HG02981 (cell line): ENCODE measurements at regions not wholly inside any gene's neighbourhood (a gene's known extent, or its start where the extent isn't known, plus 50 kb on each side); places are given as distances from the start of the nearest gene placed in this dataset.

Source experiments
- ATAC-seq: cut with Tn5 transposase; IDR thresholded peaks from one replicate; pipeline ENCODE4 v1.9.1; 2021; ENCODE audit warnings: mild to moderate bottlenecking, moderate library complexity; ENCODE audit not compliant: unreplicated experiment

DNA sequence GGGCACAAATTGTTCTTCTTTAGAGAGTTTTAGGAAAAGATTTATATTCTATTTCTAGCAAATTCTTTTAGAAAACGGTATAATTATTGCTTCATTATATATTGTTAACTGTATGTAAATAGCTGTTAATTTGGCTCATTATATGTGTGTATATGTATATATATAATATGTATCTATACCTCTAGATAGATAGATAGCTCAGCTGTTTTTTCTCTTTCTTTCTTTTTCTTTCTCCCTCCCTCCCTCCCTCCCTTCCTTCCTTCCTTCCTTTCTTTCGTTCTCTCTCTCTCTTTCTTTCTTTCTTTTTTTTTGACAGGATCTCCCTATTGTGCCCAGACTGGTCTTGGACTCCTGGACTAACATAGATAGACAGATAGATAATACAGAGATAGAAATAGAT is 1538.8 kb downstream of the PCDH7 start:
- no peak for ATAC-seq

DNA sequence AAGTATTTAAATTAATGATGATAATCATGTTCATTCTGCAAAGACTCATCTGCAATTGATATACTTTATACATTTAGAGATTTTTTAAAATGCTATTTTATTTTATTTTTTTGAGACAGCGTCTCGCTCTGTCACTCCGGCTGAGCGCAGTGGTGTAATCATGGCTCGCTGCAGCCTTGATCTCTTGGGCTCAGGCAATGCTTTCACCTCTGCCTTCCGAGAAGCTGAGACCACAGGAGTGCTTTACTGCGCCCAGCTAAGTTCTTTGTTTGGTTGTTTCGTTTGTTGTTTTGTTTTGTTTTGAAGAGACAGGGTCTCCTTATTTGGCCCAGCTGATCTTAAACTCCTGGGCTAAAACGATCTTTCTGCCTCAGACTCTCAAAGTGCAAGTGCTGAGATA is 1541.0 kb downstream of the PCDH7 start:
- no peak for ATAC-seq

GRCh38 chr4:32268863-32269262 is 1548.7 kb downstream of the PCDH7 start:
- ATAC-seq, result no peak

DNA sequence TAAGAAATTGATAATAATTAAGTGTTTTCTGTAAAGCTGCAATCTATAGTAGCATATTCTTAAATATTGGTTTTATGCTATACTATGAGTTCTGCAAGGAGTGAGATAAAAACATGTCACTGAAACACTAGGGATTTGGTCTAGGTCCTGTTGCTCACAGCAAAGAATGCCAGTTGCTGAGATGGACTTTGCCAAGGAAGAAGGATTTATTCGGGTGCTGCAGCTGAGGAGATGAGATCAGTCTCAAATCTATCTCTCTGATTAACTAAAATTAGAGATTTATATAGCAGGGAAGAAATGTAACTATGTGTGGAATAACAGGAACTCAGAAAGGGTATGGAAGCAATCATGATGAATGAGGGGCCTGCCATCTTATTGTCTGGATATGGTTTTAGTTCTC is 1569.9 kb downstream of the PCDH7 start:
- ATAC-seq, result no peak

DNA sequence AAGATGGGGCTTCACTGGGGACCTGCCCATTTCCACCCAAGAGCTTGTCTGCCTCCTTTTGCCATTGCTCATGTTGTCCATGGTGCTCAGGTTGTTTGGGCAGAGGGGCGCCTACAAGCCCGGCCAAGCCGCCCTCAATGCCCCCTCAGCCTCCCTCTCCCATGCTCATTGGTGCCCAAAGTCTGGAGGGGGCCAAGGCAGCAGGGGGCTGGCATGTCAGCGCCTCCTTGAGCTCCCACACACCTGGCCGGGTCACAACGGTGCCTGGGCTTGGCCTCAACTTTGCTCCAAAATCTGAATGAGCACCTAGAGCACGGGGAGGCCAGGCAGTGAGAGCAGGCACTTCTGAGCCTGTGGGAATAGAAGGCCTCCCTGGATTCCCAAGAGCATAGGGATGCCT is 1598.8 kb downstream of the PCDH7 start:
- ATAC-seq, result no peak

DNA sequence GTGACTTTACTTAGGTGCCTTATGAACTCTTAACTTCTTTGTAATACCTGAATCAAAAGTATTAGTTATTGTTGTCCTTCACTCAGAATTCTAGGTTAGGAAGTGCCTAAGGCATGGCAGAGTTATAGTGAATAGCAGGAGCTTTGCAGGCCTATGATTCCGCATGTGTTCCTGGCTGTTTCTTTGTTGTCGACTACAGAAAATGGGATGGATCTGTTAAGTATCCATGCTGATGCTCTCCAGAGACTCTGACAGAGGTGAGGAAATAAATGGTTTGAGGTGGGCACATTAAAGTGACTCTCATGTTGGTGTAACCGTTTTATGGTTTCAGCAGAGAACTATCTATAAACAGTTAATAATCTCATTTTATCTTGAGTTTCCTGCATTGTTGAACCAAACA is 1601.3 kb downstream of the PCDH7 start:
- no peak for ATAC-seq

GRCh38 chr4:32334759-32335158 is 1614.6 kb downstream of the PCDH7 start:
- ATAC-seq, result no peak

- no peak for ATAC-seq
Measured at GRCh38 chr4:32337403-32337802, 1617.2 kb downstream of the PCDH7 start.

GRCh38 chr4:32340591-32340990 is 1620.4 kb downstream of the PCDH7 start:
- ATAC-seq, result no peak

DNA sequence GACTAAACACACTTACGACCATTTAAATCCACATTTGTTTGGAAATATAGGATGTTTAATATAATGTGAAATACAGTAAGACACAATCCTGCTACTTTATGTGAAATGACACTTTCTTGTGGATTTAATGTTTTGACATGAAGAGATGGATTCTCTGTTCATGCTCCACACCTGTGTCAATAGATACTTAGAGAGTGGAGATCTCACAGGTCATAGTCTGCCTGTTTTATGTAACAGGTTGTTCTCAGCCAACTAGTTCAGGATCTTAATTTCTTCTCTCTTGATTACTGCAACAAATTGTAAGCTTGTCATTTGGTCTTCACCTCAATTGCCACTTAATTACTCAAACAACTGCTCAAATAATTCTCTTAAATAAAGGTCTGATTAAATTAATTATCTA is 1621.2 kb downstream of the PCDH7 start:
- no peak for ATAC-seq

- no peak for ATAC-seq
Measured at GRCh38 chr4:32342054-32342453, 1621.9 kb downstream of the PCDH7 start.

GRCh38 chr4:32349026-32349425 is 1628.9 kb downstream of the PCDH7 start:
- no peak for ATAC-seq

- no peak for ATAC-seq
Measured at GRCh38 chr4:32374206-32374605, 1654.0 kb downstream of the PCDH7 start.

- ATAC-seq, result no peak
Measured at GRCh38 chr4:32393806-32394205, 1673.6 kb downstream of the PCDH7 start.

GRCh38 chr4:32394255-32394654 is 1674.1 kb downstream of the PCDH7 start:
- no peak for ATAC-seq

GRCh38 chr4:32396507-32397070 is 1676.4 kb downstream of the PCDH7 start:
- no peak for ATAC-seq

GRCh38 chr4:32400870-32401269 is 1680.7 kb downstream of the PCDH7 start:
- no peak for ATAC-seq

DNA sequence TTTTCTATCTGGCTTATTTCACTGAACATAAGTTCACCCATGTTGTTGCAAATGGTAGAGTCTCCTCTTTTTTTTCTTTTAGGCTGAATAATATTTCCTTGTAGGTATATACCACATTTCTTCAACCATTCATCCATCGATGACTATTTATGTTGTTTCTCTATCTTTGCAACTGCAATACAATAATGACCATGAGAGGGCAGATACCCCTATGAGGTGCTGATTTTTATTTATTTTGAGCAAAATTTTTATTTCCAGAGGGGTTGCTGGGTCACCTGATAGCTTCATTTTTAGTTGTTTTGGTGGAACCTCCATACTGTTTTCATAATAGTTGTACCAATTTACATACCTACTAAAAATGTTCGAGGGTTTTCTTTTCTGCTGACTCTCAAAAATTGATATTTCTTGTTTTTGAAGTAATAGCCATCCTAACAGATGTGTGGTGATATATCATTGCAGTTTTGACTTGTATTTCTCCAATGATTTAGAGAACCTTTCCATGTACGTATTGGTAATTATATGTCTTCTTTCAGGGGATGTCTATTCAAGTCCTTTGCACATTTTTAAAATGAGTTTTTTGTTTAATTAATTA is 1697.0 kb downstream of the PCDH7 start:
- ATAC-seq, result no peak

DNA sequence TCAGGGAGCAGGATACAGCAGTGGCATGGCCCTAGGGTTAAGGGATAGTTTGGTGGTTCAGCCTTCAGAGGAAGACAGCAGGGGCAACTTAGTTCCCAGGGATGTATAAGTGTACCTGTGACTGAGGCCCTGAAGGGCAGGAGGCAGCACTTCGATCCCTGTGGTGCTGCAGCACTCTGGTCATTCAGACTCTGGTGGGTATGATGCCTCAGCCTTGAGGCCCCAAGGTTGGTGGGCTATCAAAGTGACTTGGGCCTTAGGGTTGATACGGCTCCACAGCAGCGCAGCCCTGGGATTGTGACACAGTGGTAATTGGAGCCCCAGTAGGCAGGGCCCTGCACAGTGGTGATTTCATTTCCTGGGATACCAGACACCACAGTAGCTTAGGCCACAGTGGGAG is 1703.1 kb downstream of the PCDH7 start:
- no peak for ATAC-seq

DNA sequence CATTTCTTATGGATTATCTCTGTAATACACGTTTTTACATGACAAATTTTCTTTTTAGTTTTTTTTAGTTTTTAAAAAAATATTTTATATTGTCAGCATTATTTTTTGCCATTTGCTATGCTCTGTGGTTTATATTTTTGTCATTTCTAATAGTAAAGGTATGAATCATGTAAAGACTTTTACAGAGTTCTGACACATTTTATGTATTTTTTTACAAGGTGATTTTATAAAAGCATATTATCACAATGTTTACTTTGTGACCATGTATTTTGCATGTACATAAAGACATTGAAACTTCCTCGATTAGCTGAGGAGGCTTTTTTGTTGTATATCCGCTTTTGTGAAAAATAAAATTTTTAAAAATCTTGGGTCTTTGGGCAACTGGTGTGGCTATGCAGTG is 1705.1 kb downstream of the PCDH7 start:
- no peak for ATAC-seq

DNA sequence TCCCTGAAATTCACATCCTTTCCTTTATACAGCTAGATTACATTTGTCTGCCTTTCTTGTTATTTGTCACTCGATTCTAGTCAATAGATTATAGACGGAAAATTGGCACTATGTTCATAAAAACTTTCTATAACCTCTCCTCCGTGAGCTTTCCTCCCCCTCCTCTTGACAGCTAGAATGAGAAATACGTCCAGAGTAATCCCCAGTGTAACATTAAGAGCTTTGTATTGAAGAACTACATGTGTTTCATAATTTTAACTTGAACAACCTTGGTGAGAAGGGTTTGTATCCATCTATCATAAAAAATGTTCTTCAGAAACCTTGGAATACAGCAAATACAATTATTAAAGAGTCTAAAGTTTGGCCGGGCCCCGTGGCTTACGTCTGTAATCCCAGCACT is 1707.4 kb downstream of the PCDH7 start:
- ATAC-seq, result no peak

GRCh38 chr4:32429151-32429550 is 1709.0 kb downstream of the PCDH7 start:
- ATAC-seq, result no peak

- ATAC-seq, result no peak
Measured at GRCh38 chr4:32435308-32435707, 1715.1 kb downstream of the PCDH7 start.
